HG03039 (cell line): ENCODE measurements at regions not wholly inside any gene's neighbourhood (a gene's known extent, or its start where the extent isn't known, plus 50 kb on each side); places are given as distances from the start of the nearest gene placed in this dataset.

ENCODE experiments used
- ATAC-seq: cut with Tn5 transposase; IDR thresholded peaks from one replicate; pipeline ENCODE4 v1.9.1; 2021; ENCODE audit warnings: mild to moderate bottlenecking, moderate library complexity; ENCODE audit not compliant: unreplicated experiment

GRCh38 chr18:76771192-76771799 is 51.1 kb upstream of the ZNF236 start:
- ATAC-seq, result no peak

- no peak for ATAC-seq
Measured at GRCh38 chr18:76767954-76768353, 54.4 kb upstream of the ZNF236 start.

GRCh38 chr18:76766429-76766828 is 55.9 kb upstream of the ZNF236 start:
- ATAC-seq, result no peak

- no peak for ATAC-seq
Measured at GRCh38 chr18:76765649-76766048, 56.7 kb upstream of the ZNF236 start.

- ATAC-seq, result no peak
Measured at GRCh38 chr18:76764291-76764901, 58.0 kb upstream of the ZNF236 start.

GRCh38 chr18:76759056-76759455 is 63.3 kb upstream of the ZNF236 start:
- no peak for ATAC-seq

- ATAC-seq, result no peak
Measured at GRCh38 chr18:76757925-76758324, 64.4 kb upstream of the ZNF236 start.

- ATAC-seq, result no peak
Measured at GRCh38 chr18:76757335-76757734, 65.0 kb upstream of the ZNF236 start.

- no peak for ATAC-seq
Measured at GRCh38 chr18:76756531-76757253, 65.7 kb upstream of the ZNF236 start.

GRCh38 chr18:76754351-76754750 is 68.0 kb upstream of the ZNF236 start:
- ATAC-seq, result no peak

GRCh38 chr18:76752400-76752799 is 70.0 kb upstream of the ZNF236 start:
- no peak for ATAC-seq

GRCh38 chr18:76750917-76751890 is 71.2 kb upstream of the ZNF236 start:
- no peak for ATAC-seq

GRCh38 chr18:76750269-76750668 is 72.1 kb upstream of the ZNF236 start:
- no peak for ATAC-seq

GRCh38 chr18:76747676-76748075 is 74.7 kb upstream of the ZNF236 start:
- ATAC-seq, result no peak

GRCh38 chr18:76741346-76741745 is 81.0 kb upstream of the ZNF236 start:
- no peak for ATAC-seq

- no peak for ATAC-seq
Measured at GRCh38 chr18:76736309-76736708, 86.0 kb upstream of the ZNF236 start.

- ATAC-seq, result no peak
Measured at GRCh38 chr18:76730901-76731300, 91.5 kb upstream of the ZNF236 start.

GRCh38 chr18:76727589-76727988 is 94.8 kb upstream of the ZNF236 start:
- no peak for ATAC-seq

- no peak for ATAC-seq
Measured at GRCh38 chr18:76725445-76725844, 96.9 kb upstream of the ZNF236 start.

- ATAC-seq, result no peak
Measured at GRCh38 chr18:76722224-76723061, 99.9 kb upstream of the ZNF236 start.
